ENCODE measurements at regions not wholly inside any gene's neighbourhood (a gene's known extent, or its start where the extent isn't known, plus 50 kb on each side); places are given as distances from the start of the nearest gene placed in this dataset.

- no peak for TF ChIP-seq CHD7 (IDR thresholded peaks at IDR 0.05; ENCODE audit: insufficient replicate concordance, low read length)
- TF ChIP-seq CHD1 (IDR thresholded peaks at IDR 0.05; ENCODE audit: low read depth, low read length), result no peak
- TF ChIP-seq TAF7 (optimal IDR thresholded peaks at IDR 0.05; ENCODE audit: borderline replicate concordance, low read depth, low read length), result no peak
These were observed 239.3 kb downstream of the GADD45G start (continued) for GRCh38 chr9:89844075-89844474.

All from H1 (cell line).